ENCODE measurements at regions not wholly inside any gene's neighbourhood (a gene's known extent, or its start where the extent isn't known, plus 50 kb on each side); places are given as distances from the start of the nearest gene placed in this dataset.
"Not testable (repeated sequence)": the region's sequence is repeated elsewhere in the genome, so short reads cannot be mapped to it uniquely, and the experiment has no call there.

- CTCF ChIA-PET, result no interaction called here
- POLR2A ChIA-PET, result no interaction called here
- no peak overlapping the region for H3K4me3 ChIP-seq (ENCODE audit: low read depth, low read length)
These were observed 671.0 kb upstream of the C16orf82 start for GRCh38 chr16:26395700-26396099.

GRCh38 chr16:26396511-26397235, 670.1 kb upstream of the C16orf82 start:
- H3K27me3 ChIP-seq (ENCODE audit: control insufficient read depth, insufficient read depth, low read length), result no peaks in the 10 kb centered on the region
- H3K9me3 ChIP-seq (ENCODE audit: control insufficient read depth, insufficient read depth, low read length), result peaks cover 4% of the 10 kb centered on the region
- TF ChIP-seq, protein P1, sequence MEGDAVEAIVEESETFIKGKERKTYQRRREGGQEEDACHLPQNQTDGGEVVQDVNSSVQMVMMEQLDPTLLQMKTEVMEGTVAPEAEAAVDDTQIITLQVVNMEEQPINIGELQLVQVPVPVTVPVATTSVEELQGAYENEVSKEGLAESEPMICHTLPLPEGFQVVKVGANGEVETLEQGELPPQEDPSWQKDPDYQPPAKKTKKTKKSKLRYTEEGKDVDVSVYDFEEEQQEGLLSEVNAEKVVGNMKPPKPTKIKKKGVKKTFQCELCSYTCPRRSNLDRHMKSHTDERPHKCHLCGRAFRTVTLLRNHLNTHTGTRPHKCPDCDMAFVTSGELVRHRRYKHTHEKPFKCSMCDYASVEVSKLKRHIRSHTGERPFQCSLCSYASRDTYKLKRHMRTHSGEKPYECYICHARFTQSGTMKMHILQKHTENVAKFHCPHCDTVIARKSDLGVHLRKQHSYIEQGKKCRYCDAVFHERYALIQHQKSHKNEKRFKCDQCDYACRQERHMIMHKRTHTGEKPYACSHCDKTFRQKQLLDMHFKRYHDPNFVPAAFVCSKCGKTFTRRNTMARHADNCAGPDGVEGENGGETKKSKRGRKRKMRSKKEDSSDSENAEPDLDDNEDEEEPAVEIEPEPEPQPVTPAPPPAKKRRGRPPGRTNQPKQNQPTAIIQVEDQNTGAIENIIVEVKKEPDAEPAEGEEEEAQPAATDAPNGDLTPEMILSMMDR (IDR thresholded peaks at IDR 0.05; ENCODE audit: low read depth, low read length), result no peak
- no peak overlapping the region for H3K27ac ChIP-seq (ENCODE audit: low read depth, low read length)
- ChIA-PET CTCF (no interaction called here), POLR2A (no interaction called here)
- DNase-seq (ENCODE audit: low read depth, low spot score), result no peak
- no peak overlapping the region for H3K4me3 ChIP-seq (ENCODE audit: low read depth, low read length)

More at GRCh38 chr16:26395700-26396099, 671.0 kb upstream of the C16orf82 start:
- Histone ChIP-seq H3K9me3 (ENCODE audit: control insufficient read depth, insufficient read depth, low read length) (peaks cover 4% of the 10 kb centered on the region), H3K27me3 (ENCODE audit: control insufficient read depth, insufficient read depth, low read length) (no peaks in the 10 kb centered on the region), H3K27ac (ENCODE audit: low read depth, low read length) (no peak overlapping the region)
- TF ChIP-seq, protein P1 (IDR thresholded peaks at IDR 0.05; ENCODE audit: low read depth, low read length), result no peak
- DNase-seq (ENCODE audit: low read depth, low spot score), result no peak

- ChIA-PET POLR2A (no interaction called here), CTCF (no interaction called here)
- H3K27me3 ChIP-seq (ENCODE audit: control insufficient read depth, insufficient read depth, low read length), result no peaks in the 10 kb centered on the region
- H3K4me3 ChIP-seq (ENCODE audit: low read depth, low read length), result no peak overlapping the region
- no peak overlapping the region for H3K27ac ChIP-seq (ENCODE audit: low read depth, low read length)
- no peak for DNase-seq (ENCODE audit: low read depth, low spot score)
- TF ChIP-seq, protein P1 (IDR thresholded peaks at IDR 0.05; ENCODE audit: low read depth, low read length), result no peak
- peaks cover 4% of the 10 kb centered on the region for H3K9me3 ChIP-seq (ENCODE audit: control insufficient read depth, insufficient read depth, low read length)
These were observed 652.9 kb upstream of the C16orf82 start for GRCh38 chr16:26413780-26414179.

DNA sequence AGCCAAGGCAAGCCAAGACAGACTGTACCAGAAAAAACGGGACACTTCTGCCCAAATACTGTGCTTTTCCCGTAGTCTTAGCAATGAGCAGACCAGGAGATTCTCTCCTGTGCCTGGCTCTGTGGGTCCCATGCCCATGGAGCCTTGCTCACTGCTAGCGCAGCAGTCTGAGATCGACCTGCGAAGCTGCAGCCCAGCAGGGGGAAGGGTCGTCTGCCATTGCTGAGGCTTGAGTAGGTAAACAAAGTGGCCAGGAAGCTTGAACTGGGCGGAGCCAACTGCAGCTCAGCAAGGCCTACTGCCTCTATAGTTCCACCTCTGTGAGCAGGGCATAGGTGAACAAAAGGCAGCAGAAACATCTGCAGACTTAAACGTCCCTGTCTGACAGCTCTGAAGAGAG, 647.3 kb upstream of the C16orf82 start:
- H3K9me3 ChIP-seq (ENCODE audit: control insufficient read depth, insufficient read depth, low read length); H3K27ac ChIP-seq (ENCODE audit: low read depth, low read length); H3K27me3 ChIP-seq (ENCODE audit: control insufficient read depth, insufficient read depth, low read length); H3K4me3 ChIP-seq (ENCODE audit: low read depth, low read length); DNase-seq (ENCODE audit: low read depth, low spot score); CTCF ChIA-PET; POLR2A ChIA-PET: not testable (repeated sequence)

GRCh38 chr16:26430618-26431017, 636.1 kb upstream of the C16orf82 start:
- TF ChIP-seq, protein P1 (IDR thresholded peaks at IDR 0.05; ENCODE audit: low read depth, low read length), result no peak
- ChIA-PET POLR2A (no interaction called here), CTCF (no interaction called here)
- Histone ChIP-seq H3K27me3 (ENCODE audit: control insufficient read depth, insufficient read depth, low read length) (no peaks in the 10 kb centered on the region), H3K4me3 (ENCODE audit: low read depth, low read length) (no peak overlapping the region), H3K27ac (ENCODE audit: low read depth, low read length) (no peak overlapping the region), H3K9me3 (ENCODE audit: control insufficient read depth, insufficient read depth, low read length) (peaks cover 12% of the 10 kb centered on the region)
- no peak for DNase-seq (ENCODE audit: low read depth, low spot score)
